Uterus (tissue), 2 donors: ENCODE measurements at regions not wholly inside any gene's neighbourhood (a gene's known extent, or its start where the extent isn't known, plus 50 kb on each side); places are given as distances from the start of the nearest gene placed in this dataset.

Experiments used
- POLR2A ChIP-seq, 2 donors: fragments of 450-650 bp; IDR thresholded peaks; one replicate each; pipeline ENCODE4 v1.6.1; 2016; ENCODE audit warnings: antibody characterized with exemption in 2 of 2, mild to moderate bottlenecking in 1 of 2, moderate library complexity in 1 of 2
- TF ChIP-seq, protein P1 (sequence below), 4 experiments: fragments of 200-600 bp in 2 of 4; fragments of 450-650 bp in 2 of 4; sonication (generic) in 2 of 4; IDR thresholded peaks; one replicate each; pipeline ENCODE4 v1.5.1; 2016 to 2019; ENCODE audit warnings: antibody characterized with exemption in 4 of 4, mild to moderate bottlenecking in 2 of 4, moderate library complexity in 1 of 4

- TF ChIP-seq, protein P1, sequence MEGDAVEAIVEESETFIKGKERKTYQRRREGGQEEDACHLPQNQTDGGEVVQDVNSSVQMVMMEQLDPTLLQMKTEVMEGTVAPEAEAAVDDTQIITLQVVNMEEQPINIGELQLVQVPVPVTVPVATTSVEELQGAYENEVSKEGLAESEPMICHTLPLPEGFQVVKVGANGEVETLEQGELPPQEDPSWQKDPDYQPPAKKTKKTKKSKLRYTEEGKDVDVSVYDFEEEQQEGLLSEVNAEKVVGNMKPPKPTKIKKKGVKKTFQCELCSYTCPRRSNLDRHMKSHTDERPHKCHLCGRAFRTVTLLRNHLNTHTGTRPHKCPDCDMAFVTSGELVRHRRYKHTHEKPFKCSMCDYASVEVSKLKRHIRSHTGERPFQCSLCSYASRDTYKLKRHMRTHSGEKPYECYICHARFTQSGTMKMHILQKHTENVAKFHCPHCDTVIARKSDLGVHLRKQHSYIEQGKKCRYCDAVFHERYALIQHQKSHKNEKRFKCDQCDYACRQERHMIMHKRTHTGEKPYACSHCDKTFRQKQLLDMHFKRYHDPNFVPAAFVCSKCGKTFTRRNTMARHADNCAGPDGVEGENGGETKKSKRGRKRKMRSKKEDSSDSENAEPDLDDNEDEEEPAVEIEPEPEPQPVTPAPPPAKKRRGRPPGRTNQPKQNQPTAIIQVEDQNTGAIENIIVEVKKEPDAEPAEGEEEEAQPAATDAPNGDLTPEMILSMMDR (IDR thresholded peaks at IDR 0.05): no peak
- no peak for TF ChIP-seq POLR2A (IDR thresholded peaks at IDR 0.05)
Measured at GRCh38 chr10:56722912-56723311, 361.9 kb upstream of the ZWINT start.
